Common myeloid progenitor, CD34-positive (primary cell): ENCODE measurements at regions not wholly inside any gene's neighbourhood (a gene's known extent, or its start where the extent isn't known, plus 50 kb on each side); places are given as distances from the start of the nearest gene placed in this dataset.
"Not testable (repeated sequence)": the region's sequence is repeated elsewhere in the genome, so short reads cannot be mapped to it uniquely, and the experiment has no call there.

ENCODE experiments used
- CTCF ChIA-PET: fragments of 350-600 bp; sonication (Branson Sonifier 250); formaldehyde crosslinking; loops from one replicate; lab custom pipeline; 2021; ENCODE audit warnings: antibody characterized with exemption; lab: Charles Lee
- POLR2A ChIA-PET: fragments of 350-600 bp; sonication (Branson Sonifier 250); formaldehyde crosslinking; loops from one replicate; lab custom pipeline; 2021; ENCODE audit warnings: antibody characterized with exemption; lab: Charles Lee
- DNase-seq, 3 donors: peaks; one replicate each; pipeline versions ENCODE4 v3.0.0 to v3.0.0-alpha.2; 2013
- H3K27ac ChIP-seq, 2 experiments: 1 replicate in 1 of 2; 2 replicates in 1 of 2; pipeline ENCODE4 v1.7.0; 2013; ENCODE audit warnings: inconsistent platforms in 2 of 2, low read length in 2 of 2, mild to moderate bottlenecking in 2 of 2, low read depth in 1 of 2, moderate library complexity in 1 of 2; ENCODE audit not compliant: severe bottlenecking in 2 of 2, insufficient read depth in 1 of 2, poor library complexity in 1 of 2
- H3K27me3 ChIP-seq, 5 experiments: replicated peaks in 2 of 5; 1 replicate in 3 of 5; 2 replicates in 2 of 5; pipeline versions ENCODE4 v1.6.1 to v1.7.0; 2013; ENCODE audit warnings: low read length in 4 of 5, mild to moderate bottlenecking in 2 of 5, moderate library complexity in 2 of 5, inconsistent platforms in 1 of 5; ENCODE audit not compliant: insufficient read depth in 5 of 5, control insufficient read depth in 4 of 5
- H3K36me3 ChIP-seq, 4 experiments: 1 replicate in 2 of 4; 2 replicates in 2 of 4; pipeline versions ENCODE4 v1.6.1 to v1.7.0; 2013; ENCODE audit warnings: low read length in 3 of 4, control low read depth in 1 of 4, mild to moderate bottlenecking in 1 of 4; ENCODE audit not compliant: control insufficient read depth in 4 of 4, insufficient read depth in 4 of 4
- H3K4me1 ChIP-seq, 4 experiments: 1 replicate in 3 of 4; 2 replicates in 1 of 4; pipeline versions ENCODE4 v1.6.1 to v1.7.1; 2013; ENCODE audit warnings: low read length in 3 of 4, mild to moderate bottlenecking in 3 of 4, control low read depth in 1 of 4, inconsistent platforms in 1 of 4, moderate library complexity in 1 of 4; ENCODE audit not compliant: control insufficient read depth in 4 of 4, insufficient read depth in 4 of 4; ENCODE audit errors: control extremely low read depth in 1 of 4
- H3K4me3 ChIP-seq, 7 experiments: 1 replicate in 4 of 7; 2 replicates in 3 of 7; pipeline versions ENCODE4 v1.5.1 to v1.7.0; 2013; ENCODE audit warnings: mild to moderate bottlenecking in 7 of 7, low read length in 6 of 7, moderate library complexity in 6 of 7, inconsistent platforms in 2 of 7, low read depth in 2 of 7, control low read depth in 1 of 7; ENCODE audit not compliant: insufficient read depth in 4 of 7, control insufficient read depth in 1 of 7; ENCODE audit errors: extremely low read depth in 1 of 7
- H3K9me3 ChIP-seq, 5 experiments: 1 replicate in 4 of 5; 2 replicates in 1 of 5; pipeline versions ENCODE4 v1.6.1 to v1.7.1; 2013; ENCODE audit warnings: low read length in 4 of 5, mild to moderate bottlenecking in 2 of 5, inconsistent platforms in 1 of 5, low read depth in 1 of 5, moderate library complexity in 1 of 5; ENCODE audit not compliant: control insufficient read depth in 4 of 5, insufficient read depth in 2 of 5; ENCODE audit errors: control extremely low read depth in 1 of 5
- WGBS: methylation state at CpG from one replicate; pipeline ENCODE4 v1.1.5; 2013; ENCODE audit not compliant: insufficient coverage; 5-methylcytosine and 5-hydroxymethylcytosine counted together

DNA sequence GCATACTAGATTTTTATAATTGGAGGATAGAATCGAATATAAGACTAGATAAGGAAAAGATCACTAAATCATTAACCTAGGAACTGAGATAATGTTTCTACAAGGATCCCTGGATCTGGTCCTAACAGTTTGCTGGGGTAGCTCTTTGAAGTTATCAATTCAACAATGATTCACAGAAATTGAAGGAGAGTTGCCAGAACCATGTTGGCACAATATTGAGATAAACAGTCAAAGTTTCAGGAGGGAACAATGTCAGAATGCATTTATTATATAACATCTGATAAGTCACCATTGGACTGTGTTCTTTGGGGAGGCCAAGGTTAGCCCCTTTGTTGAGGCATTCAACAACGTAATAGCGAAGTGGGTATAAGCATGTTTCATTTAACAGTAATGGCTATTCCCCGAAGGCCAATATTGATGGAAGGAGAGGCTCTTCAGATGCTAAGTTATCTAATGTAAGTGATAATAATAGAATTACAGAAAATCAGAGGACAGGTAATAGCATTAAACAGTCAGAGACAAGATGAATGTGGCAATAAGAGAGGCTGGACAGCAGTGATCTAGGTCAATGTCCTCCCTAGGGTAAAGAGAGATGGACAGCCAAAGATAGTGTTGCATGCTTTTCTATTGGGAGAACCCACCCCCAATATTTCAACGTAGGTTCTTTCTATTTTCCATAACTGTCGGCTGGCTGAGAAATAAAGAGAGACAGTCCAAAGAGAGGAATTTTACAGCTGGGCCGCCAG is 604.8 kb upstream of the GYPC start:
- no peak overlapping the region for H3K4me3 ChIP-seq
- 100% methylated on average over 4 of the region's 7 CpGs for WGBS
- H3K27me3 ChIP-seq = no peaks in the 10 kb centered on the region
- H3K36me3 ChIP-seq = no peaks in the 10 kb centered on the region
- no peaks in the 10 kb centered on the region for H3K4me1 ChIP-seq
- peaks cover 0 to 17% (median 4%) of the 10 kb centered on the region in 5 experiments for H3K9me3 ChIP-seq
- CTCF ChIA-PET = no interaction called here
- H3K27ac ChIP-seq = no peak overlapping the region
- no peak for DNase-seq
- POLR2A ChIA-PET = no interaction called here

DNA sequence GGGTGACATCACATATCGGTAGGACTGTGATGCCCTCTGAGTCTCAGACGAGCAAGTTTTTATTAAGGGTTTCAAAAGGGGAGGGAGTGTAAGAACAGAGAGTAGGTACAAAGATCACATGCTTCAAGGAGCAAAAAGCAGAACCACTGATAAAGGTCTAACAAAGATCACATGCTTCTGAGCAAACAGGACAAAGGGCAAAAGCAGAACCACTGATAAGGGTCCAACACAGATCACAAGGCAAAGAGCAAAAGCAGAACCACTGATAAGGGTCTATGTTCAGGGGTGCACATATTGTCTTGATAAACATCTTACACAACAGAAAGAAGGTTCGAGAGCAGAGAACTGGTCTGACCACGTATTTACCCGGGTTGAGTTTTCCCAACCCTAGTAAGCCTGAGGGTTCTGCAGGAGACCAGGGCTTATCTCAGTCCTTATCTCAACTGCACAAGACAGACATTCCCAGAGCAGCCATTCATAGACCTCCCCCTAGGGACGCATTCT is 604.2 kb upstream of the GYPC start:
- H3K27ac ChIP-seq, H3K36me3 ChIP-seq, H3K27me3 ChIP-seq, H3K4me1 ChIP-seq, POLR2A ChIA-PET, H3K4me3 ChIP-seq, CTCF ChIA-PET: not testable (repeated sequence)
- 83% methylated on average over 3 of the region's 6 CpGs for WGBS
- peaks cover 0 to 17% (median 4%) of the 10 kb centered on the region in 5 experiments for H3K9me3 ChIP-seq
- DNase-seq = peak in 1 of 3 donors; percentile 1

DNA sequence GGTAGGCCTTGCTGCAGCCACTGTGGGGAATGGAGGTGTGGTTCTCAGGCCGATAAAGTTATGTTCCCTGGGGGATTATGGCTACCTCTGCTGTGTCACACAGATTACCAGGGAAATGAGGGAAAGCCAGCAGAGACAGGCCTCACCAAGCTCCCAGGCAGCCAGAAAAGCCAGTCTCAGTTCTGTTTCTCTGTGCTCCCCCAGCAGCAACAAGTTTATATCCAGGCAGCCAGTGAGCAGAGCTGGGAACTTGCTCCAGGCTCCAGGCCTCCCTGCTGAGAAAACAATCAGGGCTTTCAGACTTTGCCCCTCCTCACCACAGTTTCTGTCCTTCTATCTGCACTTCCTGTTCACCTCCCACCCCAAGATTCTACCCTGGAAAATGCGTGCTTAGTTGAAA is 596.6 kb upstream of the GYPC start:
- ChIA-PET POLR2A (no interaction called here), CTCF (no interaction called here)
- no peak for DNase-seq
- 69% methylated on average over 2 of the region's 2 CpGs for WGBS
- Histone ChIP-seq H3K27me3 (no peaks in the 10 kb centered on the region), H3K36me3 (no peaks in the 10 kb centered on the region), H3K27ac (no peak overlapping the region), H3K9me3 (peaks cover 2 to 25% (median 6%) of the 10 kb centered on the region in 5 experiments), H3K4me1 (no peaks in the 10 kb centered on the region), H3K4me3 (no peak overlapping the region)

DNA sequence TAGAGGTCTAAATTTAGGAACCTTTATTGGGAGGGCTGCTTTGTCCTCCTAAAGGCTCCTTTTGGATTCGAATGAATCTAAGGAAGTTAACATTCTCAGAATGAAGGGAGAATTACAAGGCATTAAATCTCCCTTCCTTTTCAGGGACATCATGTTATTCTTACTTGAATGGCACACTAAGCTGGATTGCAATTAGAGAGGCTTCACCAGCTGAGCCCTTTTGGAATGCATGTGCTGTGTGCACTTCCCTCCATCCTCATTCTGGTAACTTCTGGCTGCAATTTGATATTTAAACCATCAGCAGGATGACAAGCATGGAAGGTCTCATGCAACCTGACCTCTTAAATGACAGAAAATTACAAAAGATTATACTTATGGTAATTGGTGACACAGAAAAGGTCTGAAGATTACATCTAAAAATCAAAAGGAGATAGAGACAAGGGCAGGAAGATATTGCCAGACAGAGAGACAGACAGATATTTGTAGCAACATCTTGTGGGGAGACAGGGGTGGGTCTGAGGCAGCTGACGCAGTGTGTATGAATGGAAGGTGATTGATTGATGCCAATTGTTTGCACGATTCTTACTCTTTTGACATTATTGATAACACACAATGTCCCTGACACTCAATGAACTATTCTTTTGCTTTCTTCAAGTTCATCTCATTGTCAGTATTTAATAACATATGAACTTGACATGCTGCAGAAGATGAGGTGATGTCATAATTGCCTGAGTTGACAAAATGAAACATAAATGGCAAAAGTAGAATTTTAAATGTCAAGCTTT is 570.8 kb upstream of the GYPC start:
- H3K4me1 ChIP-seq = no peaks in the 10 kb centered on the region
- ChIA-PET CTCF (no interaction called here), POLR2A (no interaction called here)
- no peaks in the 10 kb centered on the region for H3K27me3 ChIP-seq
- WGBS = 86% methylated on average over 1 of the region's 3 CpGs
- DNase-seq = no peak
- H3K9me3 ChIP-seq = no peaks in the 10 kb centered on the region
- H3K4me3 ChIP-seq = no peak overlapping the region
- H3K27ac ChIP-seq = no peak overlapping the region
- no peaks in the 10 kb centered on the region for H3K36me3 ChIP-seq

DNA sequence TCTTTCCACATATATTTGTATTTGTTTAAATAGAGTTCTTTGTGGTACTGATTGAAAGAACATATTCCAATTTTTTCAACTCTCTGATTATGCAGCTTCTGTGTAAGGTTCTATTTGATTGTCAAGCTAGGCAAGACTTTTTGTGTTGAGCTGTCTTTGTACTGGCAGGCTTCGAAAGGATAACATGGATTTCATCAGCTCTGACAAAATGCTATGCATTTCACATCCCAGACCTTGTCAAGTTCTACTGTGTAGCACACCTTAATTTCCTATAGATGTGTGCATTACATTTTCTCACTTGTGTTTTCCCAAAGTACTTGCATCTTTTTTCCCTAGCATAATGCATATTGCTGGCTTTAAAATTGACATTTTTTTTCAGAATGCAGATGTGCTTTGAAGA is 555.0 kb upstream of the GYPC start:
- Histone ChIP-seq H3K4me1 (no peaks in the 10 kb centered on the region), H3K27ac (no peak overlapping the region), H3K27me3 (no peaks in the 10 kb centered on the region), H3K4me3 (no peak overlapping the region), H3K9me3 (peaks cover 0 to 4% (median 0%) of the 10 kb centered on the region in 5 experiments), H3K36me3 (no peaks in the 10 kb centered on the region)
- CTCF ChIA-PET = no interaction called here
- no CpG with 5 or more reads among the region's 1 CpG for WGBS
- no peak for DNase-seq
- POLR2A ChIA-PET = no interaction called here

DNA sequence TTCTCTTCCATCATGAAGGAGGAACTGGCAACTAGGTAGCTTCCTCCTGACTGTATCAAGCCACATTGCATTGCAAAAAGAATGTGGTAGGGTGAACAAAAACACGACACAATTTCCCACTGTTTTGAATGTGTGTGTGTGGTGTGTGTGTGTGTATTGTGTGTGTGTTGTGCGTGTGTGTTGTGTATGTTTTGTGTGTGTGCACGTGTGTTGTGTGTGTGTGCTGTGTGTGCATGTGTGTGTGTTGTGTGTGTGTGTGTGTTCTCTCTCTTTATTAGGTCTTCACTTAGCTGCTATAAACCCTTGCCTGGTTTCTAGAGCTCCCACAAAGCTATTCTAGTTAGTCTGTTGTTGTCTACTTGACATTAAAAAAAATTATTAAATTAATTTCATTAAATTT is 550.0 kb upstream of the GYPC start:
- Histone ChIP-seq H3K4me1 (no peaks in the 10 kb centered on the region), H3K27me3 (no peaks in the 10 kb centered on the region), H3K36me3 (no peaks in the 10 kb centered on the region), H3K9me3 (peaks cover 0 to 5% (median 0%) of the 10 kb centered on the region in 5 experiments), H3K4me3 (no peak overlapping the region), H3K27ac (no peak overlapping the region)
- ChIA-PET CTCF (no interaction called here), POLR2A (no interaction called here)
- no peak for DNase-seq
- WGBS = 100% methylated on average over 1 of the region's 3 CpGs

DNA sequence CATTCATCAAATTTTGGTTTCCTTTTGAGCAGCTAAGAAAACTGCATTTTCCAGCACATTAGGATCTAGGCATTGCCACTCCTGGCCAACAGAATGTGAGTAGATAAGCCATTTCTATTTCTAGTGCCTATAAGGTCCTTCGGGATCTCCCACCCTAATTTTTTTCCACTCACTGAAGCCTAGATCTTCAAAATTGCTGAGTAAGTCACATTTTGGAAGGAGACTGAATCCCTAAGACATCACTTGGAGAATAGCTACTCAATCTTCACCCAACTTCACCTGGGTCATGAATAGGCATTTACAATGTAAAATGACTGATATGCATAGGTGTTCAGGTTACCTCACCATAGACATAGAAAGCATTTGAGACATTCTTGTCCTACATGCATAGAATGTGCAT is 548.1 kb upstream of the GYPC start:
- H3K4me1 ChIP-seq = no peaks in the 10 kb centered on the region
- H3K27ac ChIP-seq = no peak overlapping the region
- peaks cover 0 to 5% (median 0%) of the 10 kb centered on the region in 5 experiments for H3K9me3 ChIP-seq
- POLR2A ChIA-PET = no interaction called here
- no peak for DNase-seq
- H3K27me3 ChIP-seq = no peaks in the 10 kb centered on the region
- H3K36me3 ChIP-seq = no peaks in the 10 kb centered on the region
- CTCF ChIA-PET = no interaction called here
- no peak overlapping the region for H3K4me3 ChIP-seq
- WGBS = no CpG with 5 or more reads among the region's 1 CpG
